ENCODE measurements at regions not wholly inside any gene's neighbourhood (a gene's known extent, or its start where the extent isn't known, plus 50 kb on each side); places are given as distances from the start of the nearest gene placed in this dataset.

GRCh38 chr14:65939184-65939583 is 526.7 kb downstream of the FUT8 start:
- TF ChIP-seq CTCF (IDR thresholded peaks at IDR 0.05; ENCODE audit: low read depth, low read length) (no peak), EZH2phosphoT487 (IDR thresholded peaks at IDR 0.05; ENCODE audit: low read depth) (no peak)
